H1 (cell line): ENCODE measurements at regions not wholly inside any gene's neighbourhood (a gene's known extent, or its start where the extent isn't known, plus 50 kb on each side); places are given as distances from the start of the nearest gene placed in this dataset.

Experiments used
- RAD21 ChIP-seq, 2 experiments: IDR thresholded peaks in 1 of 2; conservative IDR thresholded peaks in 1 of 2; 2 replicates each; pipeline ENCODE4 v1.6.1; 2011; ENCODE audit warnings: low read depth in 2 of 2, low read length in 2 of 2, improper control_type of control experiment in 1 of 2, inconsistent platforms in 1 of 2, mild to moderate bottlenecking in 1 of 2, moderate library complexity in 1 of 2

DNA sequence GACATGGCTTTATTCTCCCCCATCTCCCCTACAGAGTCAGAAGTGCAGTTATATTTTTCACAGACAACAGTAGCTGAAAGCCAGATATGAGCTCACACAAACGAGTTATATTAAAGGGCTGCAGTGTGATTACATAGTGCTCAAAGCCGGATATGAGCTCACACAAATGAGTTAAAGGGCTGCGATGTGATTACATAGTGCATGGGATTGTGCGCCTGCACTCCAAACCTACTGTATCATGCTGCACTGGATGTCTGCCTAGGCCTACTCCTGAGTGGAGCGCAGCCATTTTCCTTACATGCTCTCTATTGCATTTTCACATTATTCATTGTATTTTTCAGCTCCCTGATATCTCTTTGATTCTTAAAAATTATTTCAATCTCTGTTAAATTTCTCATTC, 414.6 kb upstream of the LARGE1 start (continued):
- no peak for TF ChIP-seq RAD21 (IDR thresholded peaks at IDR 0.05 in 1 of 2, conservative IDR thresholded peaks at IDR 0.05 in 1 of 2; ENCODE audit: low read depth in 2 of 2, low read length in 2 of 2)
- TF ChIP-seq, all 59 proteins: peak for 0
